ENCODE measurements at regions not wholly inside any gene's neighbourhood (a gene's known extent, or its start where the extent isn't known, plus 50 kb on each side); places are given as distances from the start of the nearest gene placed in this dataset.
A peak's percentile ranks its signal among the peaks of the same experiment; 100 is the strongest.

GRCh38 chr3:126269354-126269753 is 87.9 kb downstream of the KLF15 start:
- H3K4me3 Mint-ChIP-seq (ENCODE audit: low read depth): no peak overlapping the region
- TF ChIP-seq CTCF (IDR thresholded peaks at IDR 0.05; ENCODE audit: unreplicated experiment): no peak
- H3K27ac Mint-ChIP-seq: peak overlapping the region; percentile 19
- DNase-seq (ENCODE audit: low spot score, unreplicated experiment): no peak
- peaks cover 6% of the 10 kb centered on the region for H3K27me3 Mint-ChIP-seq
- peaks cover 16% of the 10 kb centered on the region for H3K4me1 Mint-ChIP-seq (ENCODE audit: low read depth)
- no peaks in the 10 kb centered on the region for H3K9me3 Mint-ChIP-seq (ENCODE audit: low read depth)
- no peaks in the 10 kb centered on the region for H3K36me3 Mint-ChIP-seq (ENCODE audit: insufficient read depth)

GRCh38 chr3:126268866-126269265 is 88.3 kb downstream of the KLF15 start:
- Mint-ChIP-seq H3K4me1 (ENCODE audit: low read depth) (peaks cover 16% of the 10 kb centered on the region), H3K27me3 (peaks cover 6% of the 10 kb centered on the region)

GRCh38 chr3:126267976-126268615 is 87.7 kb upstream of the ALDH1L1 start:
- no peaks in the 10 kb centered on the region for H3K36me3 Mint-ChIP-seq (ENCODE audit: insufficient read depth)
- peak overlapping the region; percentile 72 for H3K4me3 Mint-ChIP-seq (ENCODE audit: low read depth)
- H3K27ac Mint-ChIP-seq: peak overlapping the region; percentile 97
- H3K27me3 Mint-ChIP-seq: peaks cover 5% of the 10 kb centered on the region
- DNase-seq (ENCODE audit: low spot score, unreplicated experiment): no peak
- H3K9me3 Mint-ChIP-seq (ENCODE audit: low read depth): no peaks in the 10 kb centered on the region
- peaks cover 16% of the 10 kb centered on the region for H3K4me1 Mint-ChIP-seq (ENCODE audit: low read depth)
- TF ChIP-seq CTCF (IDR thresholded peaks at IDR 0.05; ENCODE audit: unreplicated experiment): no peak

More at GRCh38 chr3:126268866-126269265, 88.3 kb downstream of the KLF15 start:
- TF ChIP-seq CTCF (IDR thresholded peaks at IDR 0.05; ENCODE audit: unreplicated experiment): no peak
- Mint-ChIP-seq H3K9me3 (ENCODE audit: low read depth) (no peaks in the 10 kb centered on the region), H3K36me3 (ENCODE audit: insufficient read depth) (no peaks in the 10 kb centered on the region), H3K4me3 (ENCODE audit: low read depth) (no peak overlapping the region), H3K27ac (no peak overlapping the region)
- no peak for DNase-seq (ENCODE audit: low spot score, unreplicated experiment)

GRCh38 chr3:126267169-126267975 is 87.0 kb upstream of the ALDH1L1 start:
- Mint-ChIP-seq H3K4me1 (ENCODE audit: low read depth) (peaks cover 16% of the 10 kb centered on the region), H3K4me3 (ENCODE audit: low read depth) (peak overlapping the region; percentile 72), H3K9me3 (ENCODE audit: low read depth) (no peaks in the 10 kb centered on the region), H3K27ac (peak overlapping the region; percentile 97), H3K27me3 (peaks cover 7% of the 10 kb centered on the region), H3K36me3 (ENCODE audit: insufficient read depth) (no peaks in the 10 kb centered on the region)
- DNase-seq (ENCODE audit: low spot score, unreplicated experiment): peak; percentile 64
- no peak for TF ChIP-seq CTCF (IDR thresholded peaks at IDR 0.05; ENCODE audit: unreplicated experiment)

GRCh38 chr3:126266850-126267168 is 86.4 kb upstream of the ALDH1L1 start:
- Mint-ChIP-seq H3K4me1 (ENCODE audit: low read depth) (peaks cover 16% of the 10 kb centered on the region), H3K4me3 (ENCODE audit: low read depth) (peak overlapping the region; percentile 72), H3K36me3 (ENCODE audit: insufficient read depth) (no peaks in the 10 kb centered on the region), H3K27me3 (peaks cover 9% of the 10 kb centered on the region), H3K27ac (peak overlapping the region; percentile 97), H3K9me3 (ENCODE audit: low read depth) (no peaks in the 10 kb centered on the region)
- no peak for TF ChIP-seq CTCF (IDR thresholded peaks at IDR 0.05; ENCODE audit: unreplicated experiment)
- no peak for DNase-seq (ENCODE audit: low spot score, unreplicated experiment)
